Endothelial cell of umbilical vein (primary cell): ENCODE measurements at regions not wholly inside any gene's neighbourhood (a gene's known extent, or its start where the extent isn't known, plus 50 kb on each side); places are given as distances from the start of the nearest gene placed in this dataset.

ENCODE experiments used
- BruUV-seq: library from RNA; stranded (reverse); fragments of 400-500 nt; replicated peaks from 2 replicates; lab custom pipeline; 2021; lab: Mats Ljungman, UMichigan
- CTCF ChIA-PET: fragments of 300-600, 350-600 bp; sonication (Branson Sonifier 250); formaldehyde crosslinking; loops from one replicate; lab custom pipeline; 2021; ENCODE audit warnings: antibody characterized with exemption, inconsistent platforms; lab: Charles Lee
- POLR2A ChIA-PET: fragments of 300-600, 350-600 bp; sonication (Branson Sonifier 250); formaldehyde crosslinking; loops from one replicate; lab custom pipeline; 2021; ENCODE audit warnings: antibody characterized with exemption, inconsistent platforms; lab: Charles Lee
- DNase-seq: peaks from one replicate; pipeline ENCODE4 v3.0.0-alpha.2; 2011; ENCODE audit warnings: low read depth, low spot score
- FAIRE-seq: peaks from 2 replicates; lab custom pipeline; 2011; peaks lifted over from hg19 to GRCh38; lab: Jason Lieb, UNC
- H2AFZ ChIP-seq: 2 replicates; pipeline ENCODE4 v1.6.0; 2012; ENCODE audit warnings: low read depth, low read length, control low read depth, inconsistent platforms
- H3K27ac ChIP-seq: 2 replicates; pipeline ENCODE4 v1.5.1; 2011; ENCODE audit warnings: low read depth, mild to moderate bottlenecking, control low read depth, low read length, moderate library complexity; ENCODE audit not compliant: insufficient read depth
- H3K27me3 ChIP-seq, 2 experiments: 2 replicates each; pipeline versions ENCODE4 v1.6.0 to v1.6.1; 2011; ENCODE audit warnings: low read length in 2 of 2, mixed read lengths in 1 of 2; ENCODE audit not compliant: control insufficient read depth in 2 of 2, insufficient read depth in 2 of 2
- H3K36me3 ChIP-seq, 2 experiments: 2 replicates in 1 of 2; 3 replicates in 1 of 2; pipeline ENCODE4 v1.5.1; 2011; ENCODE audit warnings: low read length in 2 of 2, mild to moderate bottlenecking in 1 of 2, moderate library complexity in 1 of 2; ENCODE audit not compliant: control insufficient read depth in 2 of 2, insufficient read depth in 2 of 2; ENCODE audit errors: extremely low read depth in 1 of 2
- H3K4me1 ChIP-seq: 3 replicates; pipeline ENCODE4 v1.5.1; 2011; ENCODE audit warnings: mild to moderate bottlenecking, low read length; ENCODE audit not compliant: control insufficient read depth, insufficient read depth; ENCODE audit errors: extremely low read depth
- H3K4me2 ChIP-seq: 2 replicates; pipeline ENCODE4 v1.6.1; 2011; ENCODE audit warnings: low read length, control low read depth, mixed read lengths; ENCODE audit not compliant: insufficient read depth
- H3K4me3 ChIP-seq, 3 experiments: fragments of 200-600 bp in 1 of 3; sonication (generic), shearing (Covaris generic) in 1 of 3; replicated peaks in 1 of 3; 2 replicates each; pipeline ENCODE4 v1.5.1; 2011 to 2016; ENCODE audit warnings: control low read depth in 3 of 3, low read length in 3 of 3, mild to moderate bottlenecking in 2 of 3, inconsistent platforms in 1 of 3, low read depth in 1 of 3, moderate library complexity in 1 of 3; ENCODE audit not compliant: insufficient read depth in 1 of 3
- H3K79me2 ChIP-seq: 2 replicates; pipeline ENCODE4 v1.6.0; 2012; ENCODE audit warnings: low read length, inconsistent platforms; ENCODE audit not compliant: control insufficient read depth, insufficient read depth
- H3K9ac ChIP-seq: replicated peaks from 2 replicates; pipeline ENCODE3; 2011; ENCODE audit warnings: low read length, control low read depth; ENCODE audit not compliant: insufficient read depth; ENCODE audit errors: extremely low read depth
- H3K9me1 ChIP-seq: replicated peaks from 3 replicates; pipeline ENCODE4 v1.6.0; 2011; ENCODE audit warnings: mild to moderate bottlenecking, low read length; ENCODE audit not compliant: control insufficient read depth, insufficient read depth; ENCODE audit errors: extremely low read depth
- H3K9me3 ChIP-seq: replicated peaks from 2 replicates; pipeline ENCODE4 v1.5.1; 2012; ENCODE audit warnings: low read length, inconsistent platforms; ENCODE audit not compliant: control insufficient read depth, insufficient read depth
- H4K20me1 ChIP-seq: replicated peaks from 2 replicates; pipeline ENCODE3; 2011; ENCODE audit warnings: mild to moderate bottlenecking, low read length; ENCODE audit not compliant: control insufficient read depth, insufficient read depth; ENCODE audit errors: extremely low read depth
- CTCF ChIP-seq, 2 donors: IDR thresholded peaks; 1 replicate in 1 of 2; 2 replicates in 1 of 2; pipeline ENCODE4 v1.5.1; 2011; ENCODE audit warnings: low read length in 2 of 2, mild to moderate bottlenecking in 2 of 2, moderate library complexity in 2 of 2, control low read depth in 1 of 2, inconsistent platforms in 1 of 2, low read depth in 1 of 2; ENCODE audit not compliant: insufficient read depth in 1 of 2; ENCODE audit errors: extremely low read depth in 1 of 2
- EZH2 ChIP-seq: IDR thresholded peaks from 2 replicates; pipeline ENCODE4 v1.6.1; 2012; ENCODE audit warnings: borderline replicate concordance, low read depth, mild to moderate bottlenecking, moderate library complexity, low read length, inconsistent platforms; ENCODE audit not compliant: severe bottlenecking
- FOS ChIP-seq: IDR thresholded peaks from 2 replicates; pipeline ENCODE4 v1.6.1; 2011; ENCODE audit warnings: mild to moderate bottlenecking, low read length, moderate library complexity, borderline replicate concordance; ENCODE audit not compliant: insufficient read depth
- GATA2 ChIP-seq: IDR thresholded peaks from 2 replicates; pipeline ENCODE4 v1.7.0; 2011; ENCODE audit warnings: low read depth, mild to moderate bottlenecking, moderate library complexity, mixed read lengths, low read length; ENCODE audit not compliant: insufficient read length, insufficient read depth
- JUN ChIP-seq: IDR thresholded peaks from 2 replicates; pipeline ENCODE4 v1.6.1; 2011; ENCODE audit warnings: borderline replicate concordance, low read depth; ENCODE audit not compliant: insufficient read length, insufficient read depth
- MAX ChIP-seq: IDR thresholded peaks from 2 replicates; pipeline ENCODE4 v1.6.1; 2011; ENCODE audit not compliant: insufficient read depth, insufficient read length
- MYC ChIP-seq: IDR thresholded peaks from one replicate; pipeline ENCODE4 v1.6.1; 2011; ENCODE audit warnings: mild to moderate bottlenecking, low read depth, low read length
- POLR2A ChIP-seq: IDR thresholded peaks from 2 replicates; pipeline ENCODE4 v1.6.1; 2012; ENCODE audit warnings: low read depth, mild to moderate bottlenecking, control low read depth, low read length
- POLR2AphosphoS5 ChIP-seq: IDR thresholded peaks from 2 replicates; pipeline ENCODE4 v1.6.1; 2012; ENCODE audit warnings: low read depth, mild to moderate bottlenecking, control low read depth, low read length, moderate library complexity; ENCODE audit not compliant: insufficient read depth
- dilution Hi-C: fragments of 300-500 bp; cut with MboI; formaldehyde crosslinking; loops from one replicate; pipeline ENCODE4 v1.15.0; 2019; ENCODE audit warnings: low sequenced_read_pairs; ENCODE audit not compliant: extremely low pct_ligation_motif_present
- intact Hi-C: fragments of 100-400 bp; cut with micrococcal nuclease; formaldehyde crosslinking; loops from one replicate; pipeline ENCODE4 v1.10.0; 2022

GRCh38 chr5:35364350-35364749 lies 134.1 kb upstream of the PRLR start:
- H3K4me2 ChIP-seq = no peak overlapping the region
- H3K9me3 ChIP-seq = no peaks in the 10 kb centered on the region
- no peak for DNase-seq
- ChIA-PET CTCF (no interaction called here), POLR2A (no interaction called here)
- H3K27me3 ChIP-seq = no peaks in the 10 kb centered on the region
- no peaks in the 10 kb centered on the region for H3K9me1 ChIP-seq
- no peaks in the 10 kb centered on the region for H3K36me3 ChIP-seq
- no peak for FAIRE-seq
- H2AFZ ChIP-seq = no peak overlapping the region
- H3K4me1 ChIP-seq = no peaks in the 10 kb centered on the region
- BruUV-seq = no TSS peak
- H3K4me3 ChIP-seq = no peak overlapping the region
- H3K9ac ChIP-seq = no peak overlapping the region
- no peak for TF ChIP-seq POLR2A
- no peak for TF ChIP-seq FOS
- TF ChIP-seq JUN = no peak
- no peak for TF ChIP-seq MYC
- no peak for TF ChIP-seq POLR2AphosphoS5
- no peak for TF ChIP-seq GATA2
- no peak for TF ChIP-seq CTCF (IDR thresholded peaks at IDR 0.05; ENCODE audit: extremely low read depth in 1 of 2, insufficient read depth in 1 of 2, low read depth in 1 of 2, low read length in 2 of 2)
- no peak for TF ChIP-seq EZH2
- no peak for TF ChIP-seq MAX
- intact Hi-C loops (no loop called here), dilution Hi-C loops (no loop called here)
- no peak overlapping the region for H3K27ac ChIP-seq
- H4K20me1 ChIP-seq = no peaks in the 10 kb centered on the region
- no peaks in the 10 kb centered on the region for H3K79me2 ChIP-seq
